ENCODE measurements at regions not wholly inside any gene's neighbourhood (a gene's known extent, or its start where the extent isn't known, plus 50 kb on each side); places are given as distances from the start of the nearest gene placed in this dataset.
A peak's percentile ranks its signal among the peaks of the same experiment; 100 is the strongest.

DNA sequence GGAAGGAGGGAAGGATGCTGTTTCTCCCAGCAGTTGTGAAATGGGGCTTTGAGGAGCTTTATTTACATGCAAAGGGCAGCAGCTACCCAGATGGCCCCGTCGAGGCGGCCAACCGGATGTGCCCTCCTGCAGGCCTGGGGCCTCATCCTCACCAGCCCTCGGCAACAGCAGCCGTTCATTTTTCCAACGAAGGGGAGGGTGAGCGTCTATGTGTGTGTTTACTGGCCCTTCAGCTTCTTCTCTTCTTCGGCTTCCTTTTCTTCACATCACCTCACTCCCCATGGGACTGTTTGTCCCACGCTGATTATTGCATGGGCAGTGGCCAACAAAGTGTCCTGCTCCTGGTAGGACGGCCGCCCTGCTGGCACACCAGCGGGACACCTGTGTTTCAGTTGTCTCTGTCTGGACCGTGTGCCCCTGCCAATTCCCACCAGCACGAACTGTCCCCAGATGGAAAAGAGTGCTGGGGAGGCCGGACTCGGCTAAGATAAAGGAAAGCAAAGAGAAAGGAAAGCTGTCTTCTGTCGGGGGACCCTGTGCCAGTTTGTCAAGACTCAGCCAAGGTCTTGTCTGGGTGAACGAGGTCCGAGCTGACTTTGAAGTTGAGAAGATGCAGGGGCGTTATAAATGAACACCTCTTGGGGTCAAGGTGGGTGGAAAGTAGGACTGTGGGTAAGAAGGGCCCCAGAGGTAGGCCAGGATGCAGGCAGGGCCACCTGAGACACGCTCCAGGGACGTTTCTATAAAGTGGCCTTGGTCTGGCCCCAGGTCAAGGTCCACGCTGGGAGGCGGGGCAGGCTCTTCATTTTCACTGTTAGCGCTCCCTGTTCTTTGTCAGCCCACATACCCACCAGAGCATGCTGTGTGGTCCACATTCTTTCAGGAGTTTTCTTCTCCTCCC, 57.0 kb downstream of the FAM50B start:
- Histone ChIP-seq H3K27me3 (ENCODE audit: control insufficient read depth, insufficient read depth, low read length, poor library complexity, severe bottlenecking) (no peaks in the 10 kb centered on the region), H3K27ac (ENCODE audit: low read depth, low read length) (no peak overlapping the region), H3K9ac (ENCODE audit: extremely low read depth, low read length, poor library complexity, severe bottlenecking) (no peak overlapping the region), H3K36me3 (ENCODE audit: control insufficient read depth, insufficient read depth, low read length) (no peaks in the 10 kb centered on the region), H3K9me3 (ENCODE audit: control insufficient read depth, low read length) (no peaks in the 10 kb centered on the region), H3K4me3 (ENCODE audit: low read length) (peak overlapping the region; percentile 22), H3K4me1 (ENCODE audit: control insufficient read depth, insufficient read depth, low read length) (peaks cover 17% of the 10 kb centered on the region)
- H3K27me3 Mint-ChIP-seq (ENCODE audit: insufficient read depth): no peaks in the 10 kb centered on the region
- TF ChIP-seq, protein P1, sequence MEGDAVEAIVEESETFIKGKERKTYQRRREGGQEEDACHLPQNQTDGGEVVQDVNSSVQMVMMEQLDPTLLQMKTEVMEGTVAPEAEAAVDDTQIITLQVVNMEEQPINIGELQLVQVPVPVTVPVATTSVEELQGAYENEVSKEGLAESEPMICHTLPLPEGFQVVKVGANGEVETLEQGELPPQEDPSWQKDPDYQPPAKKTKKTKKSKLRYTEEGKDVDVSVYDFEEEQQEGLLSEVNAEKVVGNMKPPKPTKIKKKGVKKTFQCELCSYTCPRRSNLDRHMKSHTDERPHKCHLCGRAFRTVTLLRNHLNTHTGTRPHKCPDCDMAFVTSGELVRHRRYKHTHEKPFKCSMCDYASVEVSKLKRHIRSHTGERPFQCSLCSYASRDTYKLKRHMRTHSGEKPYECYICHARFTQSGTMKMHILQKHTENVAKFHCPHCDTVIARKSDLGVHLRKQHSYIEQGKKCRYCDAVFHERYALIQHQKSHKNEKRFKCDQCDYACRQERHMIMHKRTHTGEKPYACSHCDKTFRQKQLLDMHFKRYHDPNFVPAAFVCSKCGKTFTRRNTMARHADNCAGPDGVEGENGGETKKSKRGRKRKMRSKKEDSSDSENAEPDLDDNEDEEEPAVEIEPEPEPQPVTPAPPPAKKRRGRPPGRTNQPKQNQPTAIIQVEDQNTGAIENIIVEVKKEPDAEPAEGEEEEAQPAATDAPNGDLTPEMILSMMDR (conservative IDR thresholded peaks at IDR 0.05): no peak
- 74 to 80% methylated on average over 15 to 26 of the region's 26 CpGs for WGBS, 2 experiments (ENCODE audit: insufficient coverage in 1 of 2, insufficient read length in 1 of 2)
- no peaks in the 10 kb centered on the region for H3K36me3 Mint-ChIP-seq (ENCODE audit: low read depth)
- no peak overlapping the region for H3K4me3 Mint-ChIP-seq
- peak; percentile 70 for DNase-seq
- H3K9me3 Mint-ChIP-seq: no peaks in the 10 kb centered on the region
- H3K27ac Mint-ChIP-seq: no peak overlapping the region
- peaks cover 33% of the 10 kb centered on the region for H3K4me1 Mint-ChIP-seq

DNA sequence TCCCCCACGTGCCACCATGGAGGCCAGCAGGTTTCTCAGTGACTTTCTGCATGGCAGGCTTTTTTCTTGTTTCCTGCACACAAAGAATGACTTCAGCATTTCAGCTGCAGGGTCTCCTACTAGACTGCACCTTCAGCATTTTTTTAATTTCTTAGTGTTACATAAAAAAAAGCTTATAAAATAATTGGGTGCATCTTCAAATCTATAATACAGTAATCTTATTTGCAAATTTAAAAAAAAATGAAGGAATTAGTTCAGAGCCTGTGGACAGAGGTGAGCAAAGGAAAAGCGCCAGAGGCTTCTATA, 57.6 kb downstream of the FAM50B start:
- H3K4me1 ChIP-seq (ENCODE audit: control insufficient read depth, insufficient read depth, low read length): peaks cover 17% of the 10 kb centered on the region
- no peaks in the 10 kb centered on the region for H3K9me3 ChIP-seq (ENCODE audit: control insufficient read depth, low read length)
- TF ChIP-seq, protein P1 (conservative IDR thresholded peaks at IDR 0.05): no peak
- peak overlapping the region; percentile 22 for H3K4me3 ChIP-seq (ENCODE audit: low read length)
- Mint-ChIP-seq H3K27me3 (ENCODE audit: insufficient read depth) (no peaks in the 10 kb centered on the region), H3K27ac (no peak overlapping the region), H3K9me3 (no peaks in the 10 kb centered on the region), H3K4me1 (peaks cover 33% of the 10 kb centered on the region), H3K4me3 (no peak overlapping the region), H3K36me3 (ENCODE audit: low read depth) (no peaks in the 10 kb centered on the region)
- no peaks in the 10 kb centered on the region for H3K36me3 ChIP-seq (ENCODE audit: control insufficient read depth, insufficient read depth, low read length)
- H3K9ac ChIP-seq (ENCODE audit: extremely low read depth, low read length, poor library complexity, severe bottlenecking): no peak overlapping the region
- H3K27me3 ChIP-seq (ENCODE audit: control insufficient read depth, insufficient read depth, low read length, poor library complexity, severe bottlenecking): no peaks in the 10 kb centered on the region
- 50 to 78% methylated on average over 2 of the region's 2 CpGs for whole genome bisulfite sequencing, 2 experiments (ENCODE audit: insufficient coverage in 1 of 2, insufficient read length in 1 of 2)
- no peak for DNase-seq
- no peak overlapping the region for H3K27ac ChIP-seq (ENCODE audit: low read depth, low read length)

DNA sequence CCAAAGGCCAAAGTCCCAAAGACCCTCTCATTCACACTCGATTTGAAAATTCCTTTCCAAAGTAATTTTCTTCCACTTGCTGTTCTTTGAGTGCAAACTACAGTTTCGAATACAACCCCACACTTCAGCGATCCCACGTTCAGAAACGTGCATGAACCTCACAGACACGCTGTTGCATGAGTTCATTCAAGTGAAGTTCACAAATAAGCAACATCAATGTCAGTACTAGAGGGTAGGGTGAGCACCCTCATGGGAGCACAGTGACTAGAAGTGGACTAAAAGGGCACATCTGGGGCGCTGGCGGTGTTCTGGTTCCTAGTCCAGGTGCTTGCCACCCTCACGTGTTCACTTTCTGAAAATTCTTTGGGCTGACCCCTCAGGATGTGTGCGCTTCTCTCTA, 59.0 kb downstream of the FAM50B start:
- Mint-ChIP-seq H3K4me1 (peaks cover 33% of the 10 kb centered on the region), H3K4me3 (no peak overlapping the region), H3K27ac (no peak overlapping the region), H3K9me3 (no peaks in the 10 kb centered on the region), H3K27me3 (ENCODE audit: insufficient read depth) (no peaks in the 10 kb centered on the region), H3K36me3 (ENCODE audit: low read depth) (no peaks in the 10 kb centered on the region)
- TF ChIP-seq, protein P1 (conservative IDR thresholded peaks at IDR 0.05): no peak
- Histone ChIP-seq H3K36me3 (ENCODE audit: control insufficient read depth, insufficient read depth, low read length) (no peaks in the 10 kb centered on the region), H3K4me1 (ENCODE audit: control insufficient read depth, insufficient read depth, low read length) (peaks cover 17% of the 10 kb centered on the region), H3K9me3 (ENCODE audit: control insufficient read depth, low read length) (no peaks in the 10 kb centered on the region), H3K4me3 (ENCODE audit: low read length) (no peak overlapping the region), H3K27ac (ENCODE audit: low read depth, low read length) (no peak overlapping the region), H3K9ac (ENCODE audit: extremely low read depth, low read length, poor library complexity, severe bottlenecking) (no peak overlapping the region), H3K27me3 (ENCODE audit: control insufficient read depth, insufficient read depth, low read length, poor library complexity, severe bottlenecking) (no peaks in the 10 kb centered on the region)
- DNase-seq: no peak
- WGBS, 2 experiments (ENCODE audit: insufficient coverage in 1 of 2, insufficient read length in 1 of 2): 94 to 95% methylated on average over 9 to 10 of the region's 10 CpGs
